H9 (cell line): ENCODE measurements at regions not wholly inside any gene's neighbourhood (a gene's known extent, or its start where the extent isn't known, plus 50 kb on each side); places are given as distances from the start of the nearest gene placed in this dataset.

Experiments
- DNase-seq: peaks from one replicate; pipeline ENCODE4 v3.0.0-alpha.2; 2017
- H2AFZ ChIP-seq: one replicate; pipeline ENCODE4 v1.6.1; 2013; ENCODE audit warnings: mild to moderate bottlenecking, low read length, control low read depth, moderate library complexity
- H2AK5ac ChIP-seq: 2 replicates; pipeline ENCODE4 v1.6.1; 2013; ENCODE audit warnings: low read length, control low read depth, mixed read lengths; ENCODE audit not compliant: insufficient read length
- H2BK120ac ChIP-seq: one replicate; pipeline ENCODE4 v1.6.1; 2013; ENCODE audit warnings: low read depth, mild to moderate bottlenecking, low read length, control low read depth, inconsistent platforms; ENCODE audit not compliant: poor library complexity, severe bottlenecking
- H2BK12ac ChIP-seq: 2 replicates; pipeline ENCODE4 v1.6.1; 2013; ENCODE audit warnings: low read length, control low read depth, mixed read lengths, low read depth; ENCODE audit not compliant: insufficient read length
- H2BK15ac ChIP-seq: 2 replicates; pipeline ENCODE4 v1.6.1; 2013; ENCODE audit warnings: low read depth, low read length, control low read depth
- H2BK20ac ChIP-seq: one replicate; pipeline ENCODE4 v1.6.1; 2013; ENCODE audit warnings: low read depth, mild to moderate bottlenecking, low read length, control low read depth, inconsistent platforms; ENCODE audit not compliant: poor library complexity, severe bottlenecking
- H2BK5ac ChIP-seq: 2 replicates; pipeline ENCODE4 v1.6.1; 2013; ENCODE audit warnings: low read length, control low read depth, mixed read lengths; ENCODE audit not compliant: insufficient read length
- H3K14ac ChIP-seq: 2 replicates; pipeline ENCODE4 v1.6.1; 2013; ENCODE audit warnings: low read length, control low read depth; ENCODE audit not compliant: insufficient read depth
- H3K18ac ChIP-seq: 2 replicates; pipeline ENCODE4 v1.6.1; 2013; ENCODE audit warnings: low read depth, mild to moderate bottlenecking, mixed read lengths, low read length, control low read depth; ENCODE audit not compliant: insufficient read length
- H3K23ac ChIP-seq: 2 replicates; pipeline ENCODE4 v1.6.1; 2013; ENCODE audit warnings: low read length, control low read depth, mixed read lengths, low read depth; ENCODE audit not compliant: insufficient read length
- H3K23me2 ChIP-seq: 2 replicates; pipeline ENCODE4 v1.6.1; 2013; ENCODE audit warnings: low read depth, mild to moderate bottlenecking, mixed read lengths, low read length, control low read depth; ENCODE audit not compliant: insufficient read length, poor library complexity, severe bottlenecking
- H3K27ac ChIP-seq: 2 replicates; pipeline ENCODE4 v1.5.1; 2013; ENCODE audit warnings: low read length, control low read depth, mixed read lengths, low read depth; ENCODE audit not compliant: insufficient read length
- H3K27me3 ChIP-seq: 2 replicates; pipeline ENCODE4 v1.6.1; 2013; ENCODE audit warnings: low read length, control low read depth, inconsistent platforms; ENCODE audit not compliant: insufficient read depth
- H3K4ac ChIP-seq: 2 replicates; pipeline ENCODE4 v1.6.1; 2013; ENCODE audit warnings: low read depth, mild to moderate bottlenecking, control low read depth, inconsistent platforms, low read length, moderate library complexity
- H3K4me1 ChIP-seq: 2 replicates; pipeline ENCODE4 v1.6.1; 2013; ENCODE audit warnings: low read length, control low read depth, inconsistent platforms; ENCODE audit not compliant: insufficient read depth
- H3K4me2 ChIP-seq: 2 replicates; pipeline ENCODE4 v1.6.1; 2013; ENCODE audit warnings: low read length, control low read depth, mixed read lengths; ENCODE audit not compliant: insufficient read length, insufficient read depth
- H3K56ac ChIP-seq: 2 replicates; pipeline ENCODE4 v1.6.1; 2013; ENCODE audit warnings: low read depth, mild to moderate bottlenecking, mixed read lengths, low read length, control low read depth; ENCODE audit not compliant: insufficient read length
- H3K79me1 ChIP-seq: 2 replicates; pipeline ENCODE4 v1.6.1; 2013; ENCODE audit warnings: low read depth, mild to moderate bottlenecking, moderate library complexity, low read length, control low read depth, inconsistent platforms; ENCODE audit not compliant: insufficient read depth, poor library complexity, severe bottlenecking
- H3K79me2 ChIP-seq: 2 replicates; pipeline ENCODE4 v1.6.1; 2013; ENCODE audit warnings: low read length, control low read depth, inconsistent platforms; ENCODE audit not compliant: insufficient read depth
- H3K9ac ChIP-seq: 2 replicates; pipeline ENCODE4 v1.6.1; 2013; ENCODE audit warnings: low read length, control low read depth, mixed read lengths; ENCODE audit not compliant: insufficient read length; ENCODE audit errors: extremely low read depth
- H3K9me3 ChIP-seq: one replicate; pipeline ENCODE4 v1.6.1; 2013; ENCODE audit warnings: low read depth, low read length, inconsistent platforms; ENCODE audit not compliant: control insufficient read depth
- H3T11ph ChIP-seq: one replicate; pipeline ENCODE4 v1.6.1; 2013; ENCODE audit warnings: mild to moderate bottlenecking, low read length, control low read depth, inconsistent platforms
- H4K20me1 ChIP-seq: one replicate; pipeline ENCODE4 v1.6.1; 2013; ENCODE audit not compliant: control insufficient read depth, insufficient read length, insufficient read depth
- H4K5ac ChIP-seq: 2 replicates; pipeline ENCODE4 v1.6.1; 2013; ENCODE audit warnings: low read depth, mild to moderate bottlenecking, mixed read lengths, low read length, control low read depth; ENCODE audit not compliant: insufficient read length
- H4K8ac ChIP-seq: replicated peaks from 2 replicates; pipeline ENCODE4 v1.6.1; 2013; ENCODE audit warnings: low read length, control low read depth, mixed read lengths, low read depth; ENCODE audit not compliant: insufficient read length
- H4K91ac ChIP-seq: 2 replicates; pipeline ENCODE4 v1.6.1; 2013; ENCODE audit warnings: low read depth, mild to moderate bottlenecking, moderate library complexity, mixed read lengths, low read length, control low read depth; ENCODE audit not compliant: insufficient read length
- H3K27ac Mint-ChIP-seq, 3 experiments: 2 replicates in 2 of 3; 3 replicates in 1 of 3; pipeline ENCODE4 v1.8.0; 2020 to 2021; ENCODE audit warnings: mixed read lengths in 3 of 3, mild to moderate bottlenecking in 1 of 3, moderate library complexity in 1 of 3
- H3K27me3 Mint-ChIP-seq: 2 replicates; pipeline ENCODE4 v1.8.0; 2021; ENCODE audit warnings: low read depth, mild to moderate bottlenecking, moderate library complexity, mixed read lengths
- H3K36me3 Mint-ChIP-seq, 3 experiments: 2 replicates in 2 of 3; 3 replicates in 1 of 3; pipeline ENCODE4 v1.8.0; 2020 to 2021; ENCODE audit warnings: low read depth in 3 of 3, mixed read lengths in 3 of 3; ENCODE audit not compliant: insufficient read depth in 1 of 3
- H3K4me1 Mint-ChIP-seq, 2 experiments: 2 replicates each; pipeline ENCODE4 v1.8.0; 2020; ENCODE audit warnings: mixed read lengths in 2 of 2
- H3K4me3 Mint-ChIP-seq, 2 experiments: 2 replicates in 1 of 2; 3 replicates in 1 of 2; pipeline ENCODE4 v1.8.0; 2020 to 2021; ENCODE audit warnings: mild to moderate bottlenecking in 2 of 2, mixed read lengths in 2 of 2, moderate library complexity in 1 of 2
- H3K9me3 Mint-ChIP-seq, 2 experiments: 2 replicates in 1 of 2; 3 replicates in 1 of 2; pipeline ENCODE4 v1.8.0; 2020; ENCODE audit warnings: mild to moderate bottlenecking in 2 of 2, mixed read lengths in 2 of 2, moderate library complexity in 1 of 2
- WGBS: extraction: QIAGEN DNeasy Blood & Tissue Kit; methylation state at CpG from one replicate; pipeline ENCODE4 v1.1.7; 2013; ENCODE audit warnings: missing lambda C conversion rate, low lambda C conversion rate, mixed read lengths; ENCODE audit not compliant: insufficient read length; ENCODE audit errors: extremely low coverage; 5-methylcytosine and 5-hydroxymethylcytosine counted together
- TF ChIP-seq, protein P1 (sequence below): fragments of 200-600 bp; sonication (generic); conservative IDR thresholded peaks from 3 replicates; pipeline ENCODE4 v1.8.0; 2021; ENCODE audit warnings: antibody characterized with exemption, mild to moderate bottlenecking

- Mint-ChIP-seq H3K27me3 (no peaks in the 10 kb centered on the region; the same call in 1 of the 2 replicates), H3K9me3 (no peaks in the 10 kb centered on the region)
- H2BK15ac ChIP-seq, result no peak overlapping the region
Observed at GRCh38 chr1:72570815-72571214, 288.5 kb upstream of the NEGR1 start.

More at GRCh38 chr1:72570815-72571214, 288.5 kb upstream of the NEGR1 start:
- Histone ChIP-seq H4K20me1 (no peaks in the 10 kb centered on the region), H3K18ac (no peak overlapping the region), H2BK5ac (no peak overlapping the region), H2BK12ac (no peak overlapping the region), H3K79me1 (no peaks in the 10 kb centered on the region), H2AK5ac (no peak overlapping the region), H3K4me2 (no peak overlapping the region), H4K5ac (no peak overlapping the region), H3K27ac (no peak overlapping the region), H3K9me3 (no peaks in the 10 kb centered on the region), H3K9ac (no peak overlapping the region), H3K14ac (no peak overlapping the region), H3K4ac (no peak overlapping the region), H3K23me2 (no peaks in the 10 kb centered on the region), H3T11ph (no peak overlapping the region), H3K23ac (no peak overlapping the region), H3K79me2 (no peaks in the 10 kb centered on the region), H3K56ac (no peak overlapping the region), H4K8ac (no peak overlapping the region), H4K91ac (no peak overlapping the region), H2BK20ac (no peak overlapping the region), H3K27me3 (no peaks in the 10 kb centered on the region), H2AFZ (no peak overlapping the region), H3K4me1 (no peaks in the 10 kb centered on the region; the same call in 1 of the 2 replicates), H2BK120ac (no peak overlapping the region)
- WGBS, result no CpG with 5 or more reads among the region's 2 CpGs
- Mint-ChIP-seq H3K4me3 (no peak overlapping the region), H3K4me1 (peaks cover 10 to 14% of the 10 kb centered on the region in 2 experiments), H3K36me3 (no peaks in the 10 kb centered on the region; a peak in 1 of 7 replicates), H3K27ac (peak overlapping the region in 1 of 3 experiments; percentile 72; a peak in 1 of 7 replicates)
- TF ChIP-seq, protein P1, sequence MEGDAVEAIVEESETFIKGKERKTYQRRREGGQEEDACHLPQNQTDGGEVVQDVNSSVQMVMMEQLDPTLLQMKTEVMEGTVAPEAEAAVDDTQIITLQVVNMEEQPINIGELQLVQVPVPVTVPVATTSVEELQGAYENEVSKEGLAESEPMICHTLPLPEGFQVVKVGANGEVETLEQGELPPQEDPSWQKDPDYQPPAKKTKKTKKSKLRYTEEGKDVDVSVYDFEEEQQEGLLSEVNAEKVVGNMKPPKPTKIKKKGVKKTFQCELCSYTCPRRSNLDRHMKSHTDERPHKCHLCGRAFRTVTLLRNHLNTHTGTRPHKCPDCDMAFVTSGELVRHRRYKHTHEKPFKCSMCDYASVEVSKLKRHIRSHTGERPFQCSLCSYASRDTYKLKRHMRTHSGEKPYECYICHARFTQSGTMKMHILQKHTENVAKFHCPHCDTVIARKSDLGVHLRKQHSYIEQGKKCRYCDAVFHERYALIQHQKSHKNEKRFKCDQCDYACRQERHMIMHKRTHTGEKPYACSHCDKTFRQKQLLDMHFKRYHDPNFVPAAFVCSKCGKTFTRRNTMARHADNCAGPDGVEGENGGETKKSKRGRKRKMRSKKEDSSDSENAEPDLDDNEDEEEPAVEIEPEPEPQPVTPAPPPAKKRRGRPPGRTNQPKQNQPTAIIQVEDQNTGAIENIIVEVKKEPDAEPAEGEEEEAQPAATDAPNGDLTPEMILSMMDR, result no peak
- DNase-seq, result no peak
